GM13977 (cell line): ENCODE measurements at regions not wholly inside any gene's neighbourhood (a gene's known extent, or its start where the extent isn't known, plus 50 kb on each side); places are given as distances from the start of the nearest gene placed in this dataset.

ENCODE experiments used
- DNase-seq: peaks from one replicate; pipeline ENCODE4 v3.0.0; 2012; ENCODE audit warnings: low spot score
- CTCF ChIP-seq: IDR thresholded peaks from 2 replicates; pipeline ENCODE4 v1.5.1; 2012; ENCODE audit warnings: mild to moderate bottlenecking, control low read depth; ENCODE audit not compliant: insufficient read depth; ENCODE audit errors: extremely low read depth, missing control alignments
- in situ Hi-C: fragments of 300-500 bp; cut with MboI; formaldehyde crosslinking; loops from one replicate; pipeline ENCODE4 v1.12.0; 2022; ENCODE audit warnings: low sequenced_read_pairs, low pct_unique_long_range_greater_than_20kb, mixed read lengths, inconsistent platforms; ENCODE audit not compliant: unreplicated experiment

DNA sequence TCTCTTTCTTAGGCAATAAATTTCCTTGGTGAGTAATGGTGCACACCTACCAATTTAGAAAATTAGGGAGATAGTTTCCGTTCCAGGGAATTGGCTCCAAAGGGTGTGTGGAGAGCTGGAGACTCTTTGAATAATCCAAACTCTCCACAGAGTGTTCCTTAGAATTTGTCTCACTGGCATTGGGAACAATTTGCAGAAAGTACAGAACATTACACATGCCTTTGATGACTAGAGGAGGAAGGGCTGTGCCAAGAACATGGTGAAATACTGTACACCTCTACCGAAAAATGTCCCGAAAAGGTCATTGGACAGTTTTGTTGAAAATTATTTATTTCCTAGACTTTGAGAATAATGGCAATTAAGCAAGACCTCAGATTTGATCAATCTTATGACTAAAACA is 214.2 kb upstream of the MPDZ start:
- TF ChIP-seq CTCF: no peak
- in situ Hi-C loops: no loop called here
- DNase-seq: no peak

DNA sequence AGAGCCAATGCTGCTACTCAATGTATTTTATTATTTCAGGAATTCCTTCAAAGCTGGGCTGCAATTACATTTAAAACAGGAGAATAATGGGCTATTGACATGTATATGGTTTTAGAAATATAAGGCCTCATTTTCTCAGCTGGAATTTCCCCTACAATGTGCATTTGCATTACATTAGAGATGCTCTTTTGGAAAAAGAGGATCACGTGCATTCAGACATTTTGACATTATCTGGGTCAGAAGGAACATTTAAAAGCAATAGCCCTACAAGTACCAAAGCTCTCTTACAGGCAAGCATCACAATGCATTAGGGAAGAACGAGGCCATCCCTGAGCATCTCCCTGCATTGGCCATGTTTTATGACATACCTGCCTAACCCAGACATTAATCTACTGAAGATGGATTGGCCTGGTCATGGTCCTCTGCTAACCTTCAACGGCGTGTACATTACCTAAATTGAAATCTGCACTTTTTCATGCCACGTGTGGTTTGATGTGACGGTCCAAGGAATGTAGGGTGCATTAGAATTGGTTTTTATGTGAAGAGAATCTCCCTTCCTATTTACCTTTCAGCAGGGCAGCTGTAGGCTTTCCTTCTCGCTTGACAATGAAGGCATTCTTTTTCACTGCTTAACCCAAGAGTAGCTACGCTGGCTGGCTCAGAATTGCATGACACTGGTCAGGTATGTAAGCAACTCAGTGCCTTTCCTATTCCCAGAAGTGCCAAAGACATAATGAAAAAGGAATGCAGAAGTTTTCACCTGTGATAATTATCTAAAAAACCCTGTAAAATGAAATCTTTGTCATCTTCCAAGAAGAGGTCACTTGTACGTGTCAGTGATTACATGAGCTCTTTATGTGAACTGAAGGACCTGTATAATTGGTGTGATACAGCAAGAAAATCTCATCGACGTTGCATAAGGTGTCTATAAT is 212.3 kb upstream of the MPDZ start:
- TF ChIP-seq CTCF: no peak
- in situ Hi-C loops: no loop called here
- DNase-seq: no peak

DNA sequence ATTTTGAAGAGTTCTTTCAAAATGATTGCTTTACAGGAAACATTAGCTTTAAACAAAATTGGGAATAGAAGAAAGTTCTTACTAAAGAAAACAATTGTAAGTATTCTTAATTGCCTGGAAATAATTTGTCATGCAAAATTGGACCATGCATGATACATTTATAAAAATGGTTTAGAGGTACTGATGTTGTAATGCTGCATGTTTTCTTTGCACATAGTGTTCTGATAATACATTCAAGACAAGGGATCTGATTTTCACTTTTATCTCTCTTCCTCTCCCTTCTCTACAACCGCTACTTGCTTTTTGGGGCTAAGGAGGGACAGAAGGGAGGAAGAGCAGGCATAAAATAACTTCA is 211.6 kb upstream of the MPDZ start:
- no peak for DNase-seq
- in situ Hi-C loops: no loop called here
- no peak for TF ChIP-seq CTCF

GRCh38 chr9:13487936-13488335 is 208.4 kb upstream of the MPDZ start:
- DNase-seq: no peak
- in situ Hi-C loops: no loop called here
- no peak for TF ChIP-seq CTCF

DNA sequence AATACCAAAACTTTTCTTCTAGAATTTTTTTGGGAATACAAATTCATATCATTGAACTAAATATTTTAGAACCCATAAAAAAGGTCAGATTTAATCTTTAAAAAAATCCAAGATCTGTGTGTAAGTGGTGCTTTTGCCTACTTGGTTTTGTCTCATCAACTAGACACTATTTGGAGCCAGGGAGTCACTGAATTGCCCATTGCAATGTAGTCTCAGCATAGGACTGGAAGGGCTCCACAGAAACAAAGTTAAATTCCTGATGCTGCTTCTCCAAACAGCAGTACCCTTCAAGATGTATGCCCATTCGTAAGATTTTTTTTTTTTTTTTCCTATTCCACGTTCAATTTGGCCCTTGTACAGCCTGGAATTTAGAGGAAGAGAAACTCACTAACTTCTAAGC is 208.0 kb upstream of the MPDZ start:
- no peak for TF ChIP-seq CTCF
- in situ Hi-C loops: no loop called here

DNA sequence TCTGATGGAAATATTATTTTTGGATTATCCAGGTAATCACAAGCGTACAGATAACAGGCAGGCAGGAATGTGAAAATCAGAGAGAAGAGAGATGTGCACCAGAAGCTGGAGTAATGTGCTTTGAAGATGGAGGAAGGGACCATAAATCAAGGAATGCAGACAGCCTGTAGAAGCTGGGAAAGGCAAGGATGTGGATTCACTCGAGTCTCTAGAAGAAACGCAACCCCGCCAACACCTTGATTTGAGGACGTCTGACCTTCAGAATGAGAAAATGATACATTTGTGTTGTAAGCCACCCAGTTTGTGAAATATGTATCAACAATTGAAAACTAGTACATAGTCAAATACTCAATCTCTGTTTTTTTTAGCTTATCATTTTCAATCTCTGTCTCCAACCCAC is 207.6 kb upstream of the MPDZ start:
- no peak for DNase-seq
- TF ChIP-seq CTCF: no peak
- in situ Hi-C loops: no loop called here

More for the DNA sequence above, 208.0 kb upstream of the MPDZ start:
- DNase-seq: no peak

GRCh38 chr9:13485068-13485596 is 205.6 kb upstream of the MPDZ start:
- DNase-seq: no peak
- no peak for TF ChIP-seq CTCF
- in situ Hi-C loops: no loop called here
